ENCODE measurements at regions not wholly inside any gene's neighbourhood (a gene's known extent, or its start where the extent isn't known, plus 50 kb on each side); places are given as distances from the start of the nearest gene placed in this dataset.

DNA sequence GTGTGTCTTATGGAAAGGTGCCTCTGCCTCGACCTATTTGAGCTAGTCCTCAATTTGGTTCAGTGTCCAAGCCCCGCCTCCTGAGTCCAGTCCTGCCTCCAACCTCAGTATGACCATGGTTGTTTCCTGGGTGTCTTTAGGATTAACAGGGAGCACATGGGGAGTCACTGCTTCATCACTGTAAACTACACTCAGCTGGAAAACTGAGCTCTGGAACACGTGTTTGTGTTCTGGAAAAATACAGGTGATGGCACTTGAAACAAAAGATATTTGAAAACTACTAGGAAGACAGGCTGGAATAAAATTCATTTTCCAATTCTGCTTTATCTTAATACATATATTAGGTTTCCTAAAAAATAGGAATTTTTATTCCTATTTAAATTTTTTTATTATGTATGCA lies 1187.3 kb upstream of the TMEM132C start:
- Histone ChIP-seq H3K36me3 (ENCODE audit: control insufficient read depth in 2 of 4, insufficient read depth in 4 of 4, low read length in 3 of 4) (no peaks in the 10 kb centered on the region), H2BK15ac (ENCODE audit: low read length) (no peak overlapping the region), H4K8ac (ENCODE audit: extremely low read depth, insufficient read depth, low read length) (no peak overlapping the region), H4K5ac (ENCODE audit: insufficient read length, low read depth, low read length) (no peak overlapping the region), H4K20me1 (replicated peaks in 1 of 2; ENCODE audit: control insufficient read depth in 1 of 2, insufficient read depth in 2 of 2, low read length in 2 of 2) (no peaks in the 10 kb centered on the region), H3K14ac (ENCODE audit: insufficient read length) (no peak overlapping the region), H2AFZ (ENCODE audit: low read length) (no peak overlapping the region), H3K56ac (replicated peaks; ENCODE audit: insufficient read length, low read depth, low read length) (no peak overlapping the region), H3K27me3 (replicated peaks in 1 of 4; ENCODE audit: control insufficient read depth in 3 of 4, extremely low read depth in 1 of 4, insufficient read depth in 3 of 4, low read length in 3 of 4) (no peaks in the 10 kb centered on the region), H3K4me2 (ENCODE audit: insufficient read depth in 1 of 2, low read depth in 2 of 2, low read length in 2 of 2) (no peak overlapping the region), H3K27ac (ENCODE audit: low read depth, low read length) (no peak overlapping the region), H3K23me2 (ENCODE audit: low read depth, low read length) (no peaks in the 10 kb centered on the region), H2BK12ac (ENCODE audit: low read depth, low read length) (no peak overlapping the region), H4K91ac (replicated peaks; ENCODE audit: insufficient read length, low read length) (no peak overlapping the region), H3K23ac (ENCODE audit: insufficient read length) (no peak overlapping the region), H3K79me2 (ENCODE audit: control insufficient read depth in 1 of 2, insufficient read depth in 2 of 2, low read length in 2 of 2) (no peaks in the 10 kb centered on the region), H3K9ac (replicated peaks in 1 of 4; ENCODE audit: extremely low read depth in 1 of 4, low read depth in 3 of 4, low read length in 3 of 4) (no peak overlapping the region), H3K18ac (ENCODE audit: extremely low read depth, low read length) (no peak overlapping the region), H3K4me3 (ENCODE audit: extremely low read depth in 1 of 4, insufficient read depth in 2 of 4, low read depth in 3 of 4, low read length in 4 of 4) (no peak overlapping the region), H3K9me3 (ENCODE audit: insufficient read depth in 2 of 2, low read depth in 1 of 2, low read length in 1 of 2) (peaks cover 0 to 6% of the 10 kb centered on the region in 2 experiments; a peak in 2 of 4 replicates), H3K4me1 (replicated peaks in 1 of 4; ENCODE audit: control insufficient read depth in 3 of 4, insufficient read depth in 4 of 4, low read length in 3 of 4) (0 out of 7 replicates have a peak, but pooled peaks cover 0 to 3% (median under 1%) of the 10 kb centered on the region in 4 experiments), H2AK5ac (ENCODE audit: low read depth, low read length) (no peak overlapping the region), H3K4ac (replicated peaks; ENCODE audit: insufficient read length, low read depth, low read length) (no peak overlapping the region), H2BK5ac (ENCODE audit: low read depth, low read length) (no peak overlapping the region), H2BK20ac (ENCODE audit: low read length) (no peak overlapping the region), H3K79me1 (ENCODE audit: low read depth, low read length) (no peaks in the 10 kb centered on the region), H2BK120ac (replicated peaks; ENCODE audit: low read depth, low read length) (no peak overlapping the region)
- FAIRE-seq (no peak), DNase-seq (ENCODE audit: low read depth in 1 of 2, low spot score in 2 of 2) (no peak)
- POLR2A ChIA-PET (ENCODE audit: partially characterized antibody) = no interaction called here
- 86% methylated on average over 3 of the region's 3 CpGs; no CpG with 5 or more reads in 1 of the 2 experiments for WGBS, 2 experiments (ENCODE audit: extremely low coverage in 1 of 2, insufficient coverage in 1 of 2, insufficient read length in 1 of 2, insufficient replicate concordance in 2 of 2, low coverage in 1 of 2, low lambda C conversion rate in 2 of 2, missing lambda C conversion rate in 1 of 2)
- CTCF ChIA-PET (ENCODE audit: partially characterized antibody) = interaction anchor here (0.5 to 1.6 kb wide), 4 partner anchors 9 to 320 kb away, joined by 3 to 5 read pairs (median 4); no protein-coding TSS in a partner anchor
- TF ChIP-seq, protein P1, sequence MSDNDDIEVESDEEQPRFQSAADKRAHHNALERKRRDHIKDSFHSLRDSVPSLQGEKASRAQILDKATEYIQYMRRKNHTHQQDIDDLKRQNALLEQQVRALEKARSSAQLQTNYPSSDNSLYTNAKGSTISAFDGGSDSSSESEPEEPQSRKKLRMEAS (IDR thresholded peaks at IDR 0.05) = no peak
- TF ChIP-seq CBX5 (IDR thresholded peaks at IDR 0.05; ENCODE audit: low read depth, low read length) (no peak), POLR2AphosphoS5 (IDR thresholded peaks at IDR 0.05; ENCODE audit: low read depth, low read length) (no peak), RNF2 (IDR thresholded peaks at IDR 0.05; ENCODE audit: borderline replicate concordance, low read depth, low read length, missing control alignments, poor library complexity, severe bottlenecking) (no peak), SP1 (IDR thresholded peaks at IDR 0.05; ENCODE audit: low read depth, low read length) (no peak), RAD21 (IDR thresholded peaks at IDR 0.05 in 1 of 2, conservative IDR thresholded peaks at IDR 0.05 in 1 of 2; ENCODE audit: low read depth in 2 of 2, low read length in 2 of 2) (no peak), CBX8 (IDR thresholded peaks at IDR 0.05; ENCODE audit: borderline replicate concordance, low read depth, low read length) (no peak), BRCA1 (IDR thresholded peaks at IDR 0.05; ENCODE audit: low read depth, low read length) (no peak), KDM5A (IDR thresholded peaks at IDR 0.05; ENCODE audit: low read length) (no peak), SP4 (IDR thresholded peaks at IDR 0.05; ENCODE audit: low read length) (no peak)
- TF ChIP-seq, protein P2, sequence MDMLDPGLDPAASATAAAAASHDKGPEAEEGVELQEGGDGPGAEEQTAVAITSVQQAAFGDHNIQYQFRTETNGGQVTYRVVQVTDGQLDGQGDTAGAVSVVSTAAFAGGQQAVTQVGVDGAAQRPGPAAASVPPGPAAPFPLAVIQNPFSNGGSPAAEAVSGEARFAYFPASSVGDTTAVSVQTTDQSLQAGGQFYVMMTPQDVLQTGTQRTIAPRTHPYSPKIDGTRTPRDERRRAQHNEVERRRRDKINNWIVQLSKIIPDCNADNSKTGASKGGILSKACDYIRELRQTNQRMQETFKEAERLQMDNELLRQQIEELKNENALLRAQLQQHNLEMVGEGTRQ (IDR thresholded peaks at IDR 0.05; ENCODE audit: low read length) = no peak
